Liver (tissue), 8 donors: ENCODE measurements at regions not wholly inside any gene's neighbourhood (a gene's known extent, or its start where the extent isn't known, plus 50 kb on each side); places are given as distances from the start of the nearest gene placed in this dataset.

ENCODE experiments used
- DNase-seq: peaks from one replicate; pipeline ENCODE4 v3.0.0-alpha.2; 2017; ENCODE audit warnings: low spot score
- H3K27ac ChIP-seq, 2 donors: one replicate each; pipeline ENCODE4 v1.7.0; 2013; ENCODE audit warnings: inconsistent platforms in 2 of 2, low read length in 2 of 2, control low read depth in 1 of 2, low read depth in 1 of 2, mild to moderate bottlenecking in 1 of 2
- H3K27me3 ChIP-seq, 4 donors: one replicate each; pipeline versions ENCODE4 v1.6.1 to v1.7.0; 2013; ENCODE audit warnings: low read length in 3 of 4, inconsistent platforms in 1 of 4, mild to moderate bottlenecking in 1 of 4, moderate library complexity in 1 of 4; ENCODE audit not compliant: control insufficient read depth in 4 of 4, insufficient read depth in 4 of 4
- H3K36me3 ChIP-seq, 4 donors: one replicate each; pipeline versions ENCODE4 v1.6.1 to v1.7.0; 2013; ENCODE audit warnings: low read length in 3 of 4, mild to moderate bottlenecking in 3 of 4, low read depth in 1 of 4, moderate library complexity in 1 of 4; ENCODE audit not compliant: control insufficient read depth in 4 of 4, insufficient read depth in 3 of 4
- H3K4me1 ChIP-seq, 4 donors: one replicate each; pipeline versions ENCODE4 v1.6.1 to v1.7.0; 2013; ENCODE audit warnings: low read length in 3 of 4, mild to moderate bottlenecking in 3 of 4, moderate library complexity in 1 of 4; ENCODE audit not compliant: control insufficient read depth in 4 of 4, insufficient read depth in 4 of 4
- H3K4me3 ChIP-seq, 3 donors: one replicate each; pipeline versions ENCODE4 v1.6.1 to v1.7.0; 2013; ENCODE audit warnings: low read length in 3 of 3, control low read depth in 1 of 3, low read depth in 1 of 3, mild to moderate bottlenecking in 1 of 3
- H3K9ac ChIP-seq, 2 donors: one replicate each; pipeline ENCODE4 v1.7.0; 2013; ENCODE audit warnings: low read length in 2 of 2, mild to moderate bottlenecking in 2 of 2, moderate library complexity in 2 of 2, control low read depth in 1 of 2, low read depth in 1 of 2
- H3K9me3 ChIP-seq, 4 donors: one replicate each; pipeline versions ENCODE4 v1.6.1 to v1.7.0; 2013; ENCODE audit warnings: low read length in 3 of 4; ENCODE audit not compliant: control insufficient read depth in 4 of 4
- ATF3 ChIP-seq: IDR thresholded peaks from 2 replicates; pipeline ENCODE4 v1.6.1; 2016; ENCODE audit warnings: antibody characterized with exemption
- CTCF ChIP-seq: fragments of 150-350 bp; IDR thresholded peaks from 2 replicates; pipeline ENCODE4 v1.5.1; 2017; ENCODE audit warnings: improper control_type of control experiment, low read depth, low read length; ENCODE audit not compliant: missing input control
- EGR1 ChIP-seq, 2 donors: IDR thresholded peaks; 2 replicates each; pipeline ENCODE4 v1.6.1; 2016 to 2018; ENCODE audit warnings: antibody characterized with exemption in 2 of 2, low read depth in 2 of 2
- FOXA1 ChIP-seq: IDR thresholded peaks from 2 replicates; pipeline ENCODE4 v1.6.1; 2016; ENCODE audit warnings: antibody characterized with exemption
- FOXA2 ChIP-seq: IDR thresholded peaks from 2 replicates; pipeline ENCODE4 v1.6.1; 2016; ENCODE audit warnings: antibody characterized with exemption
- HNF4A ChIP-seq, 2 donors: conservative IDR thresholded peaks; 2 replicates each; pipeline ENCODE4 v1.6.1; 2016; ENCODE audit warnings: antibody characterized with exemption in 2 of 2, mild to moderate bottlenecking in 2 of 2
- JUND ChIP-seq, 2 donors: IDR thresholded peaks; 2 replicates each; pipeline ENCODE4 v1.6.1; 2016; ENCODE audit warnings: antibody characterized with exemption in 2 of 2
- MAX ChIP-seq: IDR thresholded peaks from 2 replicates; pipeline ENCODE4 v1.6.1; 2016; ENCODE audit warnings: antibody characterized with exemption
- NR2F2 ChIP-seq: IDR thresholded peaks from 2 replicates; pipeline ENCODE4 v1.6.1; 2016; ENCODE audit warnings: antibody characterized with exemption
- RAD21 ChIP-seq, 2 donors: IDR thresholded peaks; 2 replicates each; pipeline ENCODE4 v1.6.1; 2016; ENCODE audit warnings: antibody characterized with exemption in 2 of 2, mild to moderate bottlenecking in 2 of 2
- REST ChIP-seq: IDR thresholded peaks from 2 replicates; pipeline ENCODE4 v1.6.1; 2016; ENCODE audit warnings: antibody characterized with exemption, mild to moderate bottlenecking
- SP1 ChIP-seq: IDR thresholded peaks from 2 replicates; pipeline ENCODE4 v1.6.1; 2018; ENCODE audit warnings: antibody characterized with exemption, mild to moderate bottlenecking
- TAF1 ChIP-seq: conservative IDR thresholded peaks from 2 replicates; pipeline ENCODE4 v1.6.1; 2016; ENCODE audit warnings: antibody characterized with exemption, mild to moderate bottlenecking
- YY1 ChIP-seq: IDR thresholded peaks from 2 replicates; pipeline ENCODE4 v1.6.1; 2016; ENCODE audit warnings: antibody characterized with exemption, mild to moderate bottlenecking
- ZBTB33 ChIP-seq: IDR thresholded peaks from 2 replicates; pipeline ENCODE4 v1.6.1; 2016; ENCODE audit warnings: antibody characterized with exemption
- WGBS: extraction: QIAGEN DNeasy Blood & Tissue Kit; methylation state at CpG from one replicate; pipeline ENCODE4 v1.1.7; 2013; 5-methylcytosine and 5-hydroxymethylcytosine counted together
- donor health status: healthy.
- donor health status: healthy.
- donor health status: healthy.
- donor health status: healthy.
- donor health status: healthy.

GRCh38 chr16:35631261-35631945, 2172.0 kb downstream of the TP53TG3F start:
- 28% methylated on average over 2 of the region's 2 CpGs for WGBS
- H3K27me3 ChIP-seq = no peaks in the 10 kb centered on the region
- DNase-seq = no peak
- no peak overlapping the region for H3K4me3 ChIP-seq
- no peak for TF ChIP-seq SP1
- TF ChIP-seq NR2F2 = no peak
- TF ChIP-seq REST = no peak
- H3K36me3 ChIP-seq = no peaks in the 10 kb centered on the region
- peaks cover 0 to 4% (median 0%) of the 10 kb centered on the region in 4 donors for H3K9me3 ChIP-seq
- no peak overlapping the region for H3K9ac ChIP-seq
- H3K27ac ChIP-seq = no peak overlapping the region
- H3K4me1 ChIP-seq = no peaks in the 10 kb centered on the region

- no peak for DNase-seq
- Histone ChIP-seq H3K27me3 (no peaks in the 10 kb centered on the region), H3K9ac (no peak overlapping the region), H3K27ac (no peak overlapping the region), H3K4me1 (no peaks in the 10 kb centered on the region), H3K9me3 (peaks cover 0 to 1% (median 0%) of the 10 kb centered on the region in 4 donors), H3K4me3 (no peak overlapping the region), H3K36me3 (no peaks in the 10 kb centered on the region)
- 40% methylated on average over 5 of the region's 5 CpGs for WGBS
- no peak for TF ChIP-seq TAF1
- TF ChIP-seq MAX = no peak
- TF ChIP-seq NR2F2 = no peak
- no peak for TF ChIP-seq YY1
- TF ChIP-seq SP1 = no peak
- TF ChIP-seq FOXA2 = no peak
These were observed 2177.2 kb downstream of the TP53TG3F start for GRCh38 chr16:35636480-35637230.

- Histone ChIP-seq H3K9ac (no peak overlapping the region), H3K9me3 (peaks cover 0 to 4% (median 0%) of the 10 kb centered on the region in 4 donors), H3K4me1 (no peaks in the 10 kb centered on the region), H3K4me3 (no peak overlapping the region), H3K27me3 (peaks cover 0 to 2% (median 0%) of the 10 kb centered on the region in 4 donors), H3K27ac (no peak overlapping the region), H3K36me3 (no peaks in the 10 kb centered on the region)
- DNase-seq = no peak
- WGBS = 48% methylated on average over 2 of the region's 2 CpGs
- TF ChIP-seq FOXA1 (no peak), ATF3 (no peak), REST (no peak), EGR1 (IDR thresholded peaks at IDR 0.05; ENCODE audit: low read depth in 2 of 2) (no peak), CTCF (no peak), ZBTB33 (no peak), RAD21 (IDR thresholded peaks at IDR 0.05) (no peak), FOXA2 (no peak), HNF4A (conservative IDR thresholded peaks at IDR 0.05) (no peak), JUND (IDR thresholded peaks at IDR 0.05) (no peak)
These were observed 2178.3 kb downstream of the TP53TG3F start for GRCh38 chr16:35637683-35638082.
